Endothelial cell (in vitro differentiated cells): ENCODE measurements at regions not wholly inside any gene's neighbourhood (a gene's known extent, or its start where the extent isn't known, plus 50 kb on each side); places are given as distances from the start of the nearest gene placed in this dataset.

Experiments
- DNase-seq: peaks from one replicate; pipeline ENCODE4 v3.0.0; 2021; ENCODE audit warnings: low spot score
- H3K27ac Mint-ChIP-seq: one replicate; pipeline ENCODE4 v1.8.0; 2021; ENCODE audit warnings: mixed read lengths, inconsistent platforms; ENCODE audit not compliant: unreplicated experiment
- H3K27me3 Mint-ChIP-seq: one replicate; pipeline ENCODE4 v1.8.0; 2021; ENCODE audit warnings: mild to moderate bottlenecking, moderate library complexity, mixed read lengths, inconsistent platforms; ENCODE audit not compliant: unreplicated experiment
- H3K36me3 Mint-ChIP-seq: one replicate; pipeline ENCODE4 v1.8.0; 2021; ENCODE audit warnings: mild to moderate bottlenecking, low read depth, mixed read lengths, inconsistent platforms; ENCODE audit not compliant: unreplicated experiment
- H3K4me1 Mint-ChIP-seq: one replicate; pipeline ENCODE4 v1.8.0; 2021; ENCODE audit warnings: mild to moderate bottlenecking, mixed read lengths, inconsistent platforms; ENCODE audit not compliant: unreplicated experiment
- H3K4me3 Mint-ChIP-seq: one replicate; pipeline ENCODE4 v1.8.0; 2021; ENCODE audit warnings: mild to moderate bottlenecking, mixed read lengths, inconsistent platforms; ENCODE audit not compliant: unreplicated experiment
- H3K9me3 Mint-ChIP-seq: one replicate; pipeline ENCODE4 v1.8.0; 2021; ENCODE audit warnings: mixed read lengths, inconsistent platforms; ENCODE audit not compliant: unreplicated experiment
- CTCF ChIP-seq: fragments of 200-600 bp; sonication (generic); IDR thresholded peaks from one replicate; pipeline ENCODE4 v1.5.0; 2021; ENCODE audit warnings: antibody characterized with exemption; ENCODE audit not compliant: unreplicated experiment

DNA sequence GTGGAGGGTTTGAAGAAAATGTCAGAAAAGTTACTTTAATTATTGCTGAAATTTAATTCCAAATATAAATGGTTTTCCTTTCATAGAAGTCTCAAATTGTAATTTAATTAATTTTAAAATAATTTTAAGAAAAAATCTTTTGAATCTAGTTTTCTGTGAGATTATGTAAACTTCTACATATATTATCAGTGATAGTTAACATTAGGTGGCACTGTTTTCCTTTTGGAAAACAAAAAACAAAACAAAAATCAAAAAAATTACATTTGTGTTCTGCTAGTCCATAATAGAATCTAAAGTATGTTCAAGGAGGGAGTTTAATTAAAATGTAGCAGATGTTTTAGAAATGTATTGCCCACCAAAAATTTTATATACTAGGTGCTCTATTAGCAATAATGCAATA is 1456.7 kb downstream of the REEP3 start:
- no peak overlapping the region for H3K4me3 Mint-ChIP-seq
- TF ChIP-seq CTCF = no peak
- no peak overlapping the region for H3K27ac Mint-ChIP-seq
- H3K4me1 Mint-ChIP-seq = no peaks in the 10 kb centered on the region
- no peaks in the 10 kb centered on the region for H3K36me3 Mint-ChIP-seq
- no peaks in the 10 kb centered on the region for H3K27me3 Mint-ChIP-seq
- no peaks in the 10 kb centered on the region for H3K9me3 Mint-ChIP-seq
- DNase-seq = no peak

DNA sequence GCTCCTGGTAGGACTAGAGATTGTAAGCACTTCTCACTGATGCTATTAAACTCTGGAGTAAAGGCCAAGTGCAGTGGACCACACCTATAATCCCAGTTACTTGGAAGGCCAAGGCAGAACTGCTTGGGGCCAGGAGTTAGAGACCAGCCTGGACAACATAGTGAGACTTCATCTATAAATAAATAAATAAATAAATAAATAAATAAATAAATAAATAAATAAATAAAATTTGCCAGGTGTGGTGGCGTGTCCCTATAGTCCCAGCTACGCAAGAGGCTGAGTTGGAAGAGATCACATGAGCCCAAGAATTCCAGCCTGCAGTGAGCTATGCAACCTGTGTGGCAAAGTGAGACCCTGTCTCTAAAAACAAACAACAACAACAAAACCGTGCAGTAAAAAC is 1475.7 kb downstream of the REEP3 start:
- H3K9me3 Mint-ChIP-seq = no peaks in the 10 kb centered on the region
- H3K4me3 Mint-ChIP-seq = no peak overlapping the region
- DNase-seq = no peak
- H3K36me3 Mint-ChIP-seq = no peaks in the 10 kb centered on the region
- H3K27me3 Mint-ChIP-seq = no peaks in the 10 kb centered on the region
- no peak overlapping the region for H3K27ac Mint-ChIP-seq
- no peak for TF ChIP-seq CTCF
- no peaks in the 10 kb centered on the region for H3K4me1 Mint-ChIP-seq

DNA sequence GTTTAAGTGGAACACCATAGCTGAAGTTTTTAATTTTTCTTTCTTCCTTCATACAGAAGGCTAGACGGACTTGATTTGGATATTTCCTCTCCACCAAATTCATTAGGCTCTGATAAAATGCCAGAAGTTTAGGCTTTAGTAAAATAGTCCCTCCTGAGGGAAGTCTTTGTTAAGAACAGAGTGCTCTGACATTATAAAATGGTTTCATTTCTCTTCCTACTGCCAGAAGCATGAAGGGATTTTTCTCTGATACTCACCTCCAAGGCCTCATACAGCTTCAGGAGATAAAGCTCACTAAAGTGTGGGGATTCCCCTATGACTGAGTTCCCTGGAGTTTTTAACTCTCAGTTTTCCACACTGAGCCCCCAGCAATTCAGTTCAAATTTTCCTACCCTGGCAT is 1489.6 kb downstream of the REEP3 start:
- DNase-seq = no peak
- TF ChIP-seq CTCF = no peak
- Mint-ChIP-seq H3K27me3 (peaks cover 2% of the 10 kb centered on the region), H3K36me3 (no peaks in the 10 kb centered on the region), H3K9me3 (no peaks in the 10 kb centered on the region), H3K27ac (no peak overlapping the region), H3K4me3 (no peak overlapping the region), H3K4me1 (no peaks in the 10 kb centered on the region)

GRCh38 chr10:65017523-65017922 is 1496.3 kb downstream of the REEP3 start:
- no peaks in the 10 kb centered on the region for H3K36me3 Mint-ChIP-seq
- no peak for DNase-seq
- H3K9me3 Mint-ChIP-seq = no peaks in the 10 kb centered on the region
- H3K27me3 Mint-ChIP-seq = peaks cover 1% of the 10 kb centered on the region
- TF ChIP-seq CTCF = no peak
- no peak overlapping the region for H3K27ac Mint-ChIP-seq
- no peak overlapping the region for H3K4me3 Mint-ChIP-seq
- no peaks in the 10 kb centered on the region for H3K4me1 Mint-ChIP-seq

DNA sequence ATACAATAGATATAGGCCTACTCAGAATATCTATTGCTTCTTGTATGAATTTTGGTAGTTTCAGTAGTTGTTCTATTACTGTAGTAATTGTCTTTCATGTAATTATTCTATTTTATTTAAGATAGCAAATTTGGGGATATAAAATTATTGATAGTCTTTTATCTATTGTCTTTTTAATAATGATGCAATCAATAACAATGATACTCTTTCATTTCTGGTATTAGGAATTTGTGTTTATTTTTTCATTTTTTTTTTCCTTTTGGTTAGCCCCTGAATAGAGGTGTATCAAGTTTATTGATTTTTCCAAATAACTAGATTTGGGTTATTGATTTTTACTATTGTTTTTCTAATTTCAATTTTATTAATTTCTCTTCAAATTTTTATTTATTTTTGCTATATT is 1503.7 kb downstream of the REEP3 start:
- no peaks in the 10 kb centered on the region for H3K27me3 Mint-ChIP-seq
- H3K9me3 Mint-ChIP-seq = no peaks in the 10 kb centered on the region
- H3K36me3 Mint-ChIP-seq = no peaks in the 10 kb centered on the region
- TF ChIP-seq CTCF = no peak
- no peak overlapping the region for H3K27ac Mint-ChIP-seq
- no peak for DNase-seq
- H3K4me3 Mint-ChIP-seq = no peak overlapping the region
- no peaks in the 10 kb centered on the region for H3K4me1 Mint-ChIP-seq
